Left lung (tissue), 4 donors: ENCODE measurements at regions not wholly inside any gene's neighbourhood (a gene's known extent, or its start where the extent isn't known, plus 50 kb on each side); places are given as distances from the start of the nearest gene placed in this dataset.

Experiments
- ATAC-seq: fragments of 200-7000 bp; cut with Tn5 transposase; one replicate; pipeline ENCODE4 v1.9.1; 2020; ENCODE audit warnings: moderate library complexity
- DNase-seq, 4 donors: peaks; one replicate each; pipeline ENCODE4 v3.0.0-alpha.2; 2013 to 2020
- H3K27ac ChIP-seq, 2 donors: fragments of 200-600 bp; sonication (generic) in 1 of 2; one replicate each; pipeline versions ENCODE4 v1.5.0 to v1.8.0; 2020 to 2021
- H3K27me3 ChIP-seq, 2 donors: fragments of 200-600 bp; sonication (generic) in 1 of 2; one replicate each; pipeline versions ENCODE4 v1.5.0 to v1.8.0; 2020 to 2021
- H3K36me3 ChIP-seq, 2 donors: fragments of 200-600 bp; sonication (generic) in 1 of 2; one replicate each; pipeline versions ENCODE4 v1.5.0 to v1.8.0; 2020 to 2021
- H3K4me1 ChIP-seq, 2 donors: fragments of 200-600 bp; one replicate each; pipeline ENCODE4 v1.8.0; 2021
- H3K4me3 ChIP-seq, 2 donors: fragments of 200-600 bp; sonication (generic) in 1 of 2; one replicate each; pipeline versions ENCODE4 v1.5.0 to v1.8.0; 2020 to 2021; ENCODE audit warnings: mild to moderate bottlenecking in 1 of 2
- H3K9me3 ChIP-seq, 2 donors: fragments of 200-600 bp; sonication (generic) in 1 of 2; one replicate each; pipeline versions ENCODE4 v1.5.0 to v1.8.0; 2020 to 2021
- CTCF ChIP-seq, 2 donors: fragments of 200-600 bp; sonication (generic) in 1 of 2; IDR thresholded peaks; one replicate each; pipeline versions ENCODE4 v1.5.0 to v1.8.0; 2021; ENCODE audit warnings: antibody characterized with exemption in 2 of 2
- intact Hi-C, 2 donors: fragments of 100-400 bp; cut with DNase I; formaldehyde crosslinking; loops; one replicate each; pipeline versions ENCODE4 v1.11.2 to v1.14.2; 2022
- donor health status: DM: no; HTN: yes; CAD: no.
- donor health status: DM: no; HTN: no; CAD: no.

DNA sequence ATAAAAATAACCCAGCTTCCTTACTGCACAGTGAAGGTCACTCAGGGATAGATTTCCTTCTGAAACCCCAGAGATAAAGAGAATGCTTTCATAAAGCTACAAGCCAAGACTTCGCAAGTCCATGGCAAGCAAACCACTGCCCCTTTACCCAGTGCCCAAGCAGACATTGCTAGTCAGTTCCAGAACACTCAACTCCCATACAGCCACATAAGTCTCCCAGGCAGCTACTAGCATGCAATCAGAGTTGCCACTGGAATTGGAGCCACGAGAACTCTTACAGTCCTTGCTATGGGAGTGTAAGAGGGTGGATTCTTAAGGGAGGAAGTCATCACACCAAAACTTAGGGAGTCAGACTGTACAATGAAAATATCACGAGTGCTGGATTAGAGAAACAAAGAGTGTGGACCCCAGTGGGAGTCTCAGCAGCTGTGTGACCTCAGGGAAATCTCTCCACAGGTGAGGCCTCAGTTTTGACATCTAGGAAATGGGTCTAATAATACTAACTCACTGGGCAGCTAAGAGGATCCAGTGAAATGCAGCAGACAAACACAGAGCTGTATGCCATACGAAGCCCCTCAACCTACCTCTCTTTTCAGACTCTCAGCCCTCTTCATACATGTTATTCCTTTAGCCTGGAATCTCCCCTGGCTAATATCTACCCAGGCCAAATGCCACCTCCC, 526.6 kb downstream of the MN1 start:
- Histone ChIP-seq H3K4me3 (no peak overlapping the region), H3K27ac (no peak overlapping the region), H3K9me3 (peaks cover 0 to 5% of the 10 kb centered on the region in 2 donors), H3K36me3 (no peaks in the 10 kb centered on the region), H3K4me1 (no peaks in the 10 kb centered on the region), H3K27me3 (peaks cover 0 to 52% of the 10 kb centered on the region in 2 donors)
- no peak for TF ChIP-seq CTCF (IDR thresholded peaks at IDR 0.05)
- no peak for ATAC-seq
- no peak for DNase-seq
- intact Hi-C loops = no loop called here

DNA sequence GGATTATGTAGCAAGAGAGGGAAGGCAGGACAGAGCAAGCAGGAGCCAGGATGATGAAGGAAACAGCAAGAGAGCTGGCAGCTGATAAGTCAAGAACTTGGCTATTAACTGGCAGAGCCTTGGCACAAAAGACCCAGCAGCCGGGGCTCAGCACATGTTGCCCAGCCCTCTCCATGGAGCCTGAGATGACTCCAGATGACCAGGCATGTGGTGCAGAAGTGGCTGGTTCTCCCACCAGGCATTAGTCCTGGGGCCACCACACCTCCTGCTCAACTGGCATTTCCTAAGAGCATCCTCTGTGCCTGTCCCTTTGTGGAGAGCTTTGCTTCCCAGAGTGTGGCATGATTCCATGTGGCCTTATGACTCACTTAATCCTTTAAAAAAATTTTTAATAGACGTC, 522.6 kb downstream of the MN1 start:
- H3K9me3 ChIP-seq = peaks cover 0 to 8% of the 10 kb centered on the region in 2 donors
- intact Hi-C loops = no loop called here
- DNase-seq (no peak), ATAC-seq (no peak)
- H3K4me1 ChIP-seq = no peaks in the 10 kb centered on the region
- H3K27ac ChIP-seq = no peak overlapping the region
- no peak for TF ChIP-seq CTCF (IDR thresholded peaks at IDR 0.05)
- no peak overlapping the region for H3K4me3 ChIP-seq
- H3K27me3 ChIP-seq = peaks cover 0 to 16% of the 10 kb centered on the region in 2 donors
- no peaks in the 10 kb centered on the region for H3K36me3 ChIP-seq

GRCh38 chr22:27283240-27283639, 518.3 kb downstream of the MN1 start:
- no peak for ATAC-seq
- H3K9me3 ChIP-seq = peaks cover 0 to 3% of the 10 kb centered on the region in 2 donors
- TF ChIP-seq CTCF (IDR thresholded peaks at IDR 0.05) = no peak
- DNase-seq = no peak
- no peak overlapping the region for H3K27ac ChIP-seq
- H3K4me1 ChIP-seq = no peaks in the 10 kb centered on the region
- H3K4me3 ChIP-seq = no peak overlapping the region
- peaks cover 0 to 6% of the 10 kb centered on the region in 2 donors for H3K27me3 ChIP-seq
- intact Hi-C loops = no loop called here
- no peaks in the 10 kb centered on the region for H3K36me3 ChIP-seq

GRCh38 chr22:27283714-27284113, 517.8 kb downstream of the MN1 start:
- DNase-seq (no peak), ATAC-seq (no peak)
- no peak for TF ChIP-seq CTCF (IDR thresholded peaks at IDR 0.05)

GRCh38 chr22:27284324-27284723, 517.2 kb downstream of the MN1 start:
- no peak for TF ChIP-seq CTCF (IDR thresholded peaks at IDR 0.05)
- ATAC-seq (no peak), DNase-seq (no peak)
- no peaks in the 10 kb centered on the region for H3K36me3 ChIP-seq
- no peak overlapping the region for H3K4me3 ChIP-seq
- no peak overlapping the region for H3K27ac ChIP-seq
- H3K9me3 ChIP-seq = peaks cover 0 to 3% of the 10 kb centered on the region in 2 donors
- H3K4me1 ChIP-seq = no peaks in the 10 kb centered on the region
- H3K27me3 ChIP-seq = no peaks in the 10 kb centered on the region
- intact Hi-C loops = no loop called here

More at GRCh38 chr22:27283714-27284113, 517.8 kb downstream of the MN1 start:
- no peak overlapping the region for H3K27ac ChIP-seq
- H3K9me3 ChIP-seq = peaks cover 0 to 3% of the 10 kb centered on the region in 2 donors
- no peaks in the 10 kb centered on the region for H3K4me1 ChIP-seq
- no peaks in the 10 kb centered on the region for H3K36me3 ChIP-seq
- H3K4me3 ChIP-seq = no peak overlapping the region
- intact Hi-C loops = no loop called here
- peaks cover 0 to 5% of the 10 kb centered on the region in 2 donors for H3K27me3 ChIP-seq
